Heart right ventricle (tissue), 16 donors: ENCODE measurements at regions not wholly inside any gene's neighbourhood (a gene's known extent, or its start where the extent isn't known, plus 50 kb on each side); places are given as distances from the start of the nearest gene placed in this dataset.

Source experiments
- ATAC-seq, 8 donors: fragments of 200-7000 bp; cut with Tn5 transposase; one replicate each; pipeline ENCODE4 v1.9.1; 2020; ENCODE audit warnings: mild to moderate bottlenecking in 8 of 8, moderate library complexity in 8 of 8, moderate number of reproducible peaks in 1 of 8
- DNase-seq, 2 donors: peaks; one replicate each; pipeline ENCODE4 v3.0.0-alpha.2; 2020
- H3K27ac ChIP-seq, 10 donors: fragments of 200-600 bp; sonication (generic) in 2 of 10; one replicate each; pipeline versions ENCODE4 v1.5.0 to v1.8.0; 2020 to 2022; ENCODE audit warnings: mild to moderate bottlenecking in 3 of 10
- H3K27me3 ChIP-seq, 7 donors: fragments of 200-600 bp; one replicate each; pipeline ENCODE4 v1.8.0; 2021 to 2022; ENCODE audit warnings: mild to moderate bottlenecking in 2 of 7
- H3K36me3 ChIP-seq, 9 donors: fragments of 200-600 bp; sonication (generic) in 1 of 9; one replicate each; pipeline versions ENCODE4 v1.5.0 to v1.8.0; 2020 to 2022; ENCODE audit warnings: mild to moderate bottlenecking in 2 of 9
- H3K4me1 ChIP-seq, 9 donors: fragments of 200-600 bp; sonication (generic) in 1 of 9; one replicate each; pipeline versions ENCODE4 v1.5.0 to v1.8.0; 2020 to 2022; ENCODE audit warnings: mild to moderate bottlenecking in 4 of 9
- H3K4me3 ChIP-seq, 10 donors: fragments of 200-600 bp; sonication (generic) in 2 of 10; one replicate each; pipeline versions ENCODE4 v1.5.0 to v1.8.0; 2020 to 2022; ENCODE audit warnings: mild to moderate bottlenecking in 7 of 10, moderate library complexity in 2 of 10
- H3K9me3 ChIP-seq, 11 donors: fragments of 200-600 bp in 10 of 11; sonication (generic) in 2 of 11; one replicate each; pipeline versions ENCODE4 v1.5.0 to v1.8.0; 2013 to 2022; ENCODE audit warnings: mild to moderate bottlenecking in 2 of 11, control low read depth in 1 of 11, moderate library complexity in 1 of 11
- WGBS, 2 donors: extraction: QIAGEN DNeasy Blood & Tissue Kit; methylation state at CpG; one replicate each; pipeline ENCODE4 v1.1.7; 2013; ENCODE audit warnings: inconsistent platforms in 1 of 2; 5-methylcytosine and 5-hydroxymethylcytosine counted together
- intact Hi-C, 10 donors: fragments of 100-400 bp; cut with DNase I; formaldehyde crosslinking; loops; one replicate each; pipeline versions ENCODE4 v1.11.1 to v1.14.2; 2022
- TF ChIP-seq, protein P1 (sequence below), 9 donors: fragments of 200-600 bp; sonication (generic) in 2 of 9; IDR thresholded peaks; one replicate each; pipeline versions ENCODE4 v1.5.0 to v1.8.0; 2021 to 2022; ENCODE audit warnings: antibody characterized with exemption in 9 of 9, mild to moderate bottlenecking in 5 of 9, moderate library complexity in 1 of 9
- donor health status: Arrhythmogenic right ventricular cardiomyopathy.
- donor health status: ischemic (EF 13 %, LVEDD 7.1; RV severe dilation, severe dysfunction).
- donor health status: healthy with polysubstance abuse.
- donor health status: DM: no; HTN: yes; CAD: no.
- donor health status: DM: no; HTN: no; CAD: no.
- donor health status: ischemic (EF 25% LVEDD 6.9; RV normal size, moderate dysfunction).
- donor health status: ischemic (EF 25% LVEDD 5.7; RV mildly dilated, moderate dysfunction).
- donor health status: healthy.
- donor health status: DM: yes; HTN: yes; CAD: no.
- donor health status: Ischemic cardiomyopathy.
- donor health status: ischemic (EF 35%, LVEDD 5.7; RV mildly dilated, moderate dysfunction).
- donor health status: nonischemic (EF 11% LVEDD 7.7; RV severe dilation, severe dysfunction).
- donor health status: DM: yes; HTN: yes; CAD: no.
- donor health status: PGD.
- donor health status: ischemic (EF 29% LVEDD 5.4; RV normal size, mild dysfunction).
- donor health status: nonischemic (EF 23%, LVEDD 6.1; RV moderate dilation, normal function).

DNA sequence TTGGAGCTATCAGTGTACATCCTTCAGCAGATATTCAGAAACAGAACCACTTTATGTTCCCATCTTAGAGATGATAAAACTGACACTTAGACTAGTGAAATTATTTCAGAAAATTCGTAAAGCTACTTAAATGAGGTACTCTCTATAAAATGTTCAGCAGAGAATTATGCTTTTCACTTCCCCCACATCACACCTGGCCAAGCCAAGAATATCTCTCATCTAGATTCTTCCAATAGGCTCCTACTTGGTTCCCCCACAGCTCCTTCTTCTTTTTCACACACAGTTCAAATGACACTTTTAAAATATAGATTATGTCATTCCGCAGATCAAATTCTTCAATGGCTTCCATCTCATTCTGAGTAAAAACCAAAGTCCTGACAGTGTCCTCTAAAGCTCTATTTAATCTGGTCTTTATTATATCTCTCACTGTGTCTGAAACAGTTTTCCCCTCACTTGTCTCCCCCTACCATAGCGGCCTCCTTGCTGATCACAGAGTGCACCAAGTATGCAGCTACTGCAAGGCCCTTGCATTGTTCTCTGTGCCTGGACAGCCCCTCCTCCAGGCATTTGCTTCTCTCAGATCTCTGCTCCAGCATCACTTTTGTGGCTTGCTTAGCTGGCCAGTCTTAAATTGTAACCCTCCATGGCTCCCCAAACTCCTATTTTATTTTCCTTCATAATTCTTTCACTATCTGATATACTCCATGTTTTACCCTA is 736.8 kb upstream of the USP15 start:
- intact Hi-C loops = no loop called here
- WGBS, 2 donors = 74 to 77% methylated on average over 3 of the region's 3 CpGs
- DNase-seq (no peak), ATAC-seq (no peak)
- Histone ChIP-seq H3K36me3 (no peaks in the 10 kb centered on the region), H3K4me3 (no peak overlapping the region), H3K27ac (no peak overlapping the region), H3K4me1 (no peaks in the 10 kb centered on the region), H3K27me3 (no peaks in the 10 kb centered on the region), H3K9me3 (peaks cover 0 to 2% (median 0%) of the 10 kb centered on the region in 11 donors)
- TF ChIP-seq, protein P1, sequence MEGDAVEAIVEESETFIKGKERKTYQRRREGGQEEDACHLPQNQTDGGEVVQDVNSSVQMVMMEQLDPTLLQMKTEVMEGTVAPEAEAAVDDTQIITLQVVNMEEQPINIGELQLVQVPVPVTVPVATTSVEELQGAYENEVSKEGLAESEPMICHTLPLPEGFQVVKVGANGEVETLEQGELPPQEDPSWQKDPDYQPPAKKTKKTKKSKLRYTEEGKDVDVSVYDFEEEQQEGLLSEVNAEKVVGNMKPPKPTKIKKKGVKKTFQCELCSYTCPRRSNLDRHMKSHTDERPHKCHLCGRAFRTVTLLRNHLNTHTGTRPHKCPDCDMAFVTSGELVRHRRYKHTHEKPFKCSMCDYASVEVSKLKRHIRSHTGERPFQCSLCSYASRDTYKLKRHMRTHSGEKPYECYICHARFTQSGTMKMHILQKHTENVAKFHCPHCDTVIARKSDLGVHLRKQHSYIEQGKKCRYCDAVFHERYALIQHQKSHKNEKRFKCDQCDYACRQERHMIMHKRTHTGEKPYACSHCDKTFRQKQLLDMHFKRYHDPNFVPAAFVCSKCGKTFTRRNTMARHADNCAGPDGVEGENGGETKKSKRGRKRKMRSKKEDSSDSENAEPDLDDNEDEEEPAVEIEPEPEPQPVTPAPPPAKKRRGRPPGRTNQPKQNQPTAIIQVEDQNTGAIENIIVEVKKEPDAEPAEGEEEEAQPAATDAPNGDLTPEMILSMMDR (IDR thresholded peaks at IDR 0.05) = no peak

DNA sequence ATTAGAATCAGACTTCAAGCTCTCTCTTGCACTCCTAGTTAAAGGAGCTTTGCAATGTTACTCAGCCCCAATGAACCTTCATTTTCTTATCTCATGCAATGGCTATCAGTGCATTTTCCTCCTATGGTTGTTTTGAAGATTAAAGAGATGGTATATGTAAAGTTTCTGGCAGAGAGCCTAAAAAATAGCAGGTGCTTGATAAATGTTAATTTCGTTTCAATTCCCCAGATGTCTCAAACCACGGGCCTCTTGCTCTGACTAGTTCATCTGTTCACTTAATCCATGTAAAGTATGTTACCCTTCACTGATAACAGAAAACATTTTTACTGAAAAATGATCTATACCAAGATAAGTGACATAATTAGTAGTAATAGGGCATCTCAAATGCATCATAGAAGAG is 735.4 kb upstream of the USP15 start:
- TF ChIP-seq, protein P1 (IDR thresholded peaks at IDR 0.05) = no peak
- H3K9me3 ChIP-seq = peaks cover 0 to 2% (median 0%) of the 10 kb centered on the region in 11 donors
- H3K27me3 ChIP-seq = no peaks in the 10 kb centered on the region
- H3K4me1 ChIP-seq = no peaks in the 10 kb centered on the region
- ATAC-seq (no peak), DNase-seq (no peak)
- 54 to 58% methylated on average over 2 of the region's 2 CpGs for WGBS, 2 donors
- no peaks in the 10 kb centered on the region for H3K36me3 ChIP-seq
- no peak overlapping the region for H3K4me3 ChIP-seq
- intact Hi-C loops = no loop called here
- no peak overlapping the region for H3K27ac ChIP-seq

DNA sequence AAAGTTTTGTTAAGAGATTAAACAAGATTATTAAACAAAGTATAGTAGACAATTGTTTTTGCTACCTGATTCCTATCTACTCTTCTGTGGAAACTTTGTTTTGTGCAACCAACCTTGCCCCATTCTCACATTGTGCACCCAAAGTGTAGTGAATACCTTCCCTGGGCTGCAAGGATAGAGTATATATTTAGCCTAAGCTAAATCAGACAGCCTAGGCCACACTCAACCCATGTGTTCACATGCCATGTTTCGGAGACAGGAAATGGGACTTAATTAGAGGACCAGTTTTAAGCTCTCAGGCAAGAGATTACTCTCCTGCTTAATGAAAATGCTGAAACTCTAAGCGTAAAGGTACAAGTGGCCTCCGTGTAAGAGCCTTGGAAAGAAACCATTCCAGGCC is 734.9 kb upstream of the USP15 start:
- Histone ChIP-seq H3K4me1 (no peaks in the 10 kb centered on the region), H3K9me3 (peaks cover 0 to 2% (median 0%) of the 10 kb centered on the region in 11 donors), H3K27ac (no peak overlapping the region), H3K36me3 (no peaks in the 10 kb centered on the region), H3K4me3 (no peak overlapping the region), H3K27me3 (no peaks in the 10 kb centered on the region)
- WGBS, 2 donors = 84 to 90% methylated on average over 3 of the region's 3 CpGs
- intact Hi-C loops = no loop called here
- TF ChIP-seq, protein P1 (IDR thresholded peaks at IDR 0.05) = no peak
- no peak for ATAC-seq
- no peak for DNase-seq

DNA sequence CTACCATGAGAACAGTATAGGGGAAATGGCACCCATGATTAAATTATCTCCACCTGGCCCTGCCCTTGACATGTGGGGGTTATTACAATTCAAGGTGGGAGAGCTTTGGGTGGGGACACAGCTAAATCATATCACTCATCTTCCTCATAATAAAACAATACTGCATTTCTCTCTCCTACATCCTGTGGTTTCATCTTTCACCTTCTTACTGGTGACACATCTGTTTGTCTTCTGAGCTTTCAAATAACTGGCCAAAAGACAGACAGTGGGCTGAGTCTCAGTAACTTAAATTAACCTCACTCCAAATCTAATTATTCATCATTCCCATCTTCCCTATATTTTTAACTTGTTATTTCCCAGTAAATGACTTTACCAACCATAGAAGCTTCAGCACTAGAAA is 729.7 kb upstream of the USP15 start:
- no peaks in the 10 kb centered on the region for H3K4me1 ChIP-seq
- TF ChIP-seq, protein P1 (IDR thresholded peaks at IDR 0.05) = no peak
- ATAC-seq = no peak
- DNase-seq = no peak
- intact Hi-C loops = no loop called here
- H3K4me3 ChIP-seq = no peak overlapping the region
- H3K9me3 ChIP-seq = peaks cover 0 to 2% (median 0%) of the 10 kb centered on the region in 11 donors
- no peaks in the 10 kb centered on the region for H3K27me3 ChIP-seq
- no peak overlapping the region for H3K27ac ChIP-seq
- H3K36me3 ChIP-seq = no peaks in the 10 kb centered on the region
